HG03442 (cell line): ENCODE measurements at regions not wholly inside any gene's neighbourhood (a gene's known extent, or its start where the extent isn't known, plus 50 kb on each side); places are given as distances from the start of the nearest gene placed in this dataset.

ENCODE experiments used
- ATAC-seq: cut with Tn5 transposase; IDR thresholded peaks from one replicate; pipeline ENCODE4 v1.9.1; 2021; ENCODE audit warnings: mild to moderate bottlenecking, moderate library complexity; ENCODE audit not compliant: unreplicated experiment

DNA sequence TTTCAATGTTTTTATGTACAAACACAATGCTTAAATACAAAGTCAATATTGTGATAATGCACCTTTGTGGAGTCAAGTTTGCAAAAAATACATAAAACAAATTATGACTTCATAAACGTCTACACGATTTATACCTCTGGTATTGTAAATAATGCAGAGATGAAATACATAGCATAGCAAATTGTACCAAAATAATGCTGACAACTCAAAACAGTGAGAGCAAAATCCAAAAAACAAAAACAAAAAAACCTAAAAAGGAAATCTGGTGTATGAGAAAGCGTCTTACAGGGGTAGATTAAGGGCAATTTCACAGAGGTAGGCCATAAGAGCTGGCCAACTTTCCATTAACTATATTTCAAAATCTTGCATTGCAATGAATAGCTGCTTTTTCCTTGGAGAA is 161.5 kb upstream of the LRRC7 start:
- no peak for ATAC-seq

DNA sequence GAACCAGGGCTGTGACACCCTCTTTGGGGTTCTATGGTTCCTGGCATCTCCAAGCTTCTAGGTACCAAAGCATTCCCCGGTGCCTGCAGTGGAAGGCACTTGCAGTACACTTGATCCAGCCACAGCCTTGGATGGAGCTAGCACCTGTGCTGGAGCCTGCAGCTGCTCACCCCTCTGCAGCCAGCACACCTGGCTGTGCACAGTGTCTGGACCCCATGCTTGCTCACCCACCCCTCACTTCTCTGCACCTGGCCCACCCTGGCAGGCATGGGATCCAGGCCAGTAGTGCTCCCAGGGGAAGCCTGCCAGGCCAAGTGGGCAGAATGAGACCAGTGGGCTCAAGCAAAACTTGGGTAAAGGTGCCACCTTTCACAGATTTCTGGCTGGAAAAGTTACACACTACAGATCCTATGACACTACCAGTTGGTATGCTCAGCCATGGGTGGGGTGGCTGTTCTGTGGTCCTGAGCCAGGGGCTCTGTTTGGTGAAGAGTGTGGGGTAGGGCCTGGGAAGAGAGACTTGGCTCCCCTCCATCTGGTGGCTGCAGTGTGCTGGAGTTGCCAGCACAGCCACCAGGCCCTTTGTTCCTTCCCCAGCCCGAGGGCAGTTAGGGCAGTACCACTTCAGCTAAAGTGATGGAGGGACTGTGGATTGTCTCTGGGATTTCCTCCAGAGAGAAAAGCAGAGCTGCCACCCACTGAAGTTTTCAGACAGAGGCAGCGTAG is 157.8 kb upstream of the LRRC7 start:
- ATAC-seq = no peak

DNA sequence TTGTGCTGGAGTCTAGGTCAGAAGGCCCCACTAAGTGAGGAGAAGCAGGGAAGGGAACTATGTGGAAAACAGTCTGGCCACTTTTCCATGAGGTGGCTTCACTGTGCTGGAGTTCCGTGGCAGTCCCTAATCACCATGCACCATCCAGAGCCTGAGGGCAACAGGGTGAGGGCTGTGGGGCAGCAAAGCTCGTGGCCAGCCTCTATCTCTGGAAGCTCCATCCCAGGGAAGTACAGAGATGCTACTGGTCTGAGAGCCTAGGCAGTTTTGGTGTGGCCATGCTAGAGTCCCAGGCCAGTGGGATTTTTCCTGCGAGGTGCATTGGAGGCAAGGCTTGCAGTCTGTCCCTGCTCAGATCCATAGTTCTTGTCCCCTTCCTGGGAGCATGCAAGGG is 157.3 kb upstream of the LRRC7 start:
- no peak for ATAC-seq

- ATAC-seq = no peak
Observed at GRCh38 chr1:69410893-69411292, 156.8 kb upstream of the LRRC7 start.

DNA sequence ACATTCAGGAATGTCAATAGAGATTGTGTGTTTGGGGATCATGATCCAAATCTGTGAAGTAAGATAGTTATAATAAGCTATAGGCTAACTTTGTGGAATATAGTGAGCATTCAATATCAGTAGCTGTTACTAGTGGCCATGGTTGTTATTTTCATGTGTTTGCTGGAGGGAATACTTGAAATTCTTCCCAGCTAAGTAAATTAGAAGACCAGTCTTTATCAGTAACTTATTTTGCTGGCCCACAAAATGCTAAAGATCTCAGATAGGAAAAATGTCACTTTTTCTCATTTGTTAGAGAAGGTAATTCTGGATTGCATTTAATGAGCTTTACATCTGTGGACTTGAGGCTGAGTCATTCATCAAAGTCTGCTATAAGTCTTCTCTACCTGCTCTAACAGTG is 156.1 kb upstream of the LRRC7 start:
- no peak for ATAC-seq

DNA sequence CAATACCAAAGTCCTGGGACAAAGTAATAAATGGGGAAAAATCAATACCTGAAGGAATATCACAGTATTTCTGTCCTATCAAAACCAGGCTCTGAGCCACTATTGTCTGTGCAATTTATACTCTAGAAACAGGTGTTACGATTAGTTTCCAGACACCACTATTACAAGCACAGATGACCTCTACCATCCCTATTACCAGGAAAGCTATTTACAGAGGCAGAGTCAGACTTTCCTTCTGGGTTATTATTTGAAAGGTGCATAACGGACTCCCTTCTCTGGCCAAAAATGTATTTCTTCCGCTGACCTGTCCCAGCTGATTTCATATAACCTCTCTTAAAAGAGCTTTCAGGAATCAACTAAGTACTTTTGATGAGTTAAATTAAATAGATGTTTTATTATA is 154.6 kb upstream of the LRRC7 start:
- no peak for ATAC-seq

- ATAC-seq = no peak
Observed at GRCh38 chr1:69414574-69414973, 153.1 kb upstream of the LRRC7 start.

DNA sequence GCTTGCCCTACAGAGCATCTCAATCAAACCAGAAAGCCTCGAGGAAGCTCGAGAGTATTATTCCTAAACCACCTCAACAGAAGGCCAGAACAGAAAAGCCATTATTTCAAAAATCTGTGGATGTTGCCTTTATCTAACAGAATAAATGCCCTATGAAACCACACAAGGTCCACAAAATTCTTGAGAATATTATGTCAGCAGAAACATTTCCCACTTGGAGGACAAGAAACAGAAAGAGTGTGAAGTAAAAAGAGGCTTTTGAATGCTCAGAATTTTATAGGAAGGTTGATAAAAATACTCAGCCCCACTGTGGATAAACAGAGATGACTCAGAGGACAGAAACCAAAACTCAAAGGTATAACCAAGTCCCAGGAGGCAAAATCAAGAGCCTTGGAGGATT is 146.4 kb upstream of the LRRC7 start:
- ATAC-seq = no peak

DNA sequence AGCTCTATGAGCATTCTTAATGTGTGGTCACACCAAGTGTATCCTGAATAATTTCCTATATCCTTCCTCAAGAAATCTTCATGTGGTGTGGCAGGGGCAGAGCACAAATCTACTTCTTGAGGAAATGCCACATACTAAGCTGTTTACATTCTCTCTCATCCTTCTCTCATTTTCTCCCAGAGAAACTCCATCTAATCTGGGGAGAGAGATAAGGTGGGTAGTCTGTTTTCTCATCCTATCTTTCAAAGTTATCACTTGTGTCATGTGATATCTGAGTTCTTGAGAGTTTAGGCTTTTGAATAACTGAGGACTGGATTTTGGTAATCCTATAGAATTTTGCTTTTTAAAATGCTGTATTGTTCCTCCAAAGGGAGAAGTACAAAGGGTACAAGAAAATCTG is 141.9 kb upstream of the LRRC7 start:
- no peak for ATAC-seq

DNA sequence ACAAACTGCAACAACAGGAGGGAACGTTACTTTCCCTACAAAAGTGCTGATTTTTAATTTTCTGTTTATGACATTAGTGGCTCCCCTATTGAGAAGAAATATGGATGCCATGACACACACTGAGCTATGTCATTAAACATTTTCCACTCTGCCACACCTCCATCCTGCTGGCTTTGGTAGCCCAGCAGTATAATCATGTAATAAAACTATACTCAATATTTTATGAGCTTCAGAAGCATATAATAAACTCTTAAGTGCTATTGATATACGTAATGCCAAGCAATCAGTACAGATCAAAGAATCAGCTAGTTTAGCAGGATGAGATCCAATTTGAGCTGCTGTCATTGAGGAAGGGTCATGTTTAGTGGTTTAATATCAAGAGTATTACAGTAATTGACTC is 141.3 kb upstream of the LRRC7 start:
- no peak for ATAC-seq

DNA sequence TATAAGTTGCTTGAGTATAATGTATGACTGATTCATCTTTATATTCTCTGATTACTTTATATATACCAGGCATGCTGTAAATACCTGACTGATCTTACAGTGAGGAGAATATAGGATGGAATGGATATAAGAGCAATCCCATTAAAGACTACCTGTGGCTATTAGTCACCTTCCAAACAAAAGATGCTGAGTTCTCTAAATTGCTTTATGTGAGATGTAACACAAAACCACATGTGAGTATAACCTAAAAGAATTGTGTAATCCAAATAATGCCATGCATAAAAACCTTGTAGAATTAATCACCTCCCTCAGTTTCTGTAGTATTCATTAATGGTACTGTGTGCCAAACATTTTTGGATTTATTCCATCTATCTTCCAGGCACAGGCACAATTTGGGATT is 134.6 kb upstream of the LRRC7 start:
- no peak for ATAC-seq

GRCh38 chr1:69436151-69436550 is 131.6 kb upstream of the LRRC7 start:
- no peak for ATAC-seq

DNA sequence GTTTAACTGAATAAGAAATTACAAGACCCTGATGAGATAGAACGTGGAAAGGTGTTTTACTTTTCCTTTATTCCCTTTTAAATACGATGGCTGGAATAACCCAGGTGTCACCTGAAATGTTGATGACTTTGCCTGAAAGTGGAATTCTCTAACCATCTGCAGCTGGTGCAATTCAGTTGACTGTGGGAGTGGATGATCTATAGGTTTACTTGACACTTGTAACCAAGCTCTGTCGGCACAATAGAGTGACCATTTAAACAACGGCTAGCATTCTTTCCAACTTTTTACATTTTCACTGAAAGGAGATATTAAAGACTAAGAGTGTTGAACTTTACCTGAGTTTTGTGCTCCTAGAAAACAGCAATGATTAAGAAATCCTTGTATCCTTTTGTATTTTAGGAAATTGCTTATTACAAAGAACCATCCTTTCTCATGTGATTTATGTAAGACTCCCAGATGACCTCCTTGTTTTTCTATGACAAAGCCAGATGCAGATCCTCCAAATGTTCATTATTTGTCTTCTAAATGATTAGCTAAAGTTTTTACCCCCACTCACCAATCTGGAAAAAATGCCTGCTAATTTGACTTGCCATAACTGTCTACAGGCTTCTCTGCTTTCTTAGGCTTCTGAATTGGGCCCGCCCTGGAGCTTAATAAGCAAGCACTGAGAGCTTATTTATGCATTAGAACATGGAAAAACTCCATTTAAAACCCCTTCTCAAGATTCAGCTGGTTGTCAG is 129.5 kb upstream of the LRRC7 start:
- ATAC-seq = no peak

DNA sequence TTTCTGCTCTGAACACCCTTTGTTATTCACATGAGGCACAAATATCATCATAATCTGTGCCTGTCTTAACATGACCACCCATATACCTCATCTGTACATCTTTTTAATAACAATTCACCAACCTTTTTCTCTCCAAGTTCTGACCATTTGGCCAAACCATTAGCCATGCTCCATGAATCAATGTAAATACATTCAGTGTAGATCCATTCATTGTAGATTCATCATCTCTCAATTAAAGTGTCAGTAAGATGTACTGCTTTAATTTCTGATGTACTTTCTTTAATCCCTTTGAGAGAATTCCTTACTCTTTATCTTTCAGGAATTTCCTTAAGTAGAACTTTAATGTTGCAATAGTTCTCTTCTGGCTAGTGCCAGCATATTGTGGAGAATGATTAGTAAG is 126.2 kb upstream of the LRRC7 start:
- no peak for ATAC-seq

- ATAC-seq = no peak
Observed at GRCh38 chr1:69451196-69451595, 116.5 kb upstream of the LRRC7 start.

DNA sequence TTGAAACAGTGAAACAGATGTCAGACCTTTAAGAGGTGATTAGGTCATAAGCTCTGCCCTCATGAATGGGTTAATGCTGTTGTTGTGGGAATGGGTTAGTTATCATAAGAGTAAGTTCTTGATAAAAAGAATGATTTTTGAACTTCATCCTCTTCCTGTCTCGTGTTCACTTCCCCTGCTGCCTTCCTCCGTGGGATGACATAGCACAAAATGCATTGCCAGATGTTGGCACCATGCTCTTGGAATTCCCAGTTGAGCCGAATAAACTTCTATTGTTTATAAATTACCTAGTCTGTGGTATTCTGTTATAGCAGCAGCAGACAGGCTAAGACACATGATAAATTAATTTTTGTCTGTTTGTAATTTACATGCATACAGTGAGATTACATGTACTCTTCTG is 112.0 kb upstream of the LRRC7 start:
- ATAC-seq = no peak

GRCh38 chr1:69459244-69459643 is 108.5 kb upstream of the LRRC7 start:
- no peak for ATAC-seq

GRCh38 chr1:69475021-69475420 is 92.7 kb upstream of the LRRC7 start:
- ATAC-seq = no peak

GRCh38 chr1:69479734-69480133 is 88.0 kb upstream of the LRRC7 start:
- ATAC-seq = no peak

- ATAC-seq = no peak
Observed at GRCh38 chr1:69483246-69483645, 84.5 kb upstream of the LRRC7 start.

DNA sequence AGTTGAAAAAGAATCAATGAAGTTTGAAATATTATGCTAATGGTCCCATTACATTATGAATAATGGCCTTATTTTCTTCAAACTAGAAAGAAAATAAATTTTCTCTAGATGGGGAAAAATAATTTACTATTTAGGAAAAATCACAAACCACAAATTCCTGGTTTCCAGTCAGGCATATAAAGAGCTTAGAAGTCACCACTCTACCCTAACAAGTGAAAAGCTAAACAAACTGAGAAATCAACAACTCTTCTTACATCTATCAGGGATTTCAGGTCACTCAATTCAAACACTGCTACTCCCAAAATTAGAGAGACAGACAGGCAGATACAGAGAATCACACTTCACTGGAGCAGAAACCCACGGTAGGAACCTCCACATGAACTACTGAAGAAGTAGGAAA is 82.1 kb upstream of the LRRC7 start:
- no peak for ATAC-seq

DNA sequence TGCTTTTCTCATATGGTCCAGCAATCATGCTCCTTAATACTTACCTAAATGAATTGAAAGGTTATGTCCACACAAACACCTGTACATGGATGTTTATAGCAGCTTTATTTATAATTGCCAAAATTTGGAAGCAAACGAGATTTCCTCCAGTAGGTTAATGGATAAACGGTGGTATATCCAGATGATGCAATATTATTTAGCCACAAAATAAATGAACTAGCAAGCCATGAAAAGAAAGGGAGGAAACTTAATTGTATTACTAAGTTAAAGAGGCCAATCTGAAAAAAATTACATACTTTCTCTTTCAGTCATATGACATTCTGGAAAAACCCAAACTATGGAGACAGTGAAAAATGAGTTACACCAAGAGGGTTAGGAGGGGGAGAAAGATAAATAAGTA is 76.3 kb upstream of the LRRC7 start:
- no peak for ATAC-seq

GRCh38 chr1:69492286-69492685 is 75.4 kb upstream of the LRRC7 start:
- ATAC-seq = no peak
